GM12878 (cell line): ENCODE measurements at regions not wholly inside any gene's neighbourhood (a gene's known extent, or its start where the extent isn't known, plus 50 kb on each side); places are given as distances from the start of the nearest gene placed in this dataset.

ENCODE experiments used
- ATAC-seq: fragments of 200-7000 bp; cut with Tn5 transposase; 3 replicates; pipeline ENCODE4 v1.9.1; 2020; ENCODE audit warnings: mild to moderate bottlenecking, moderate library complexity
- BruUV-seq: library from RNA; stranded (reverse); fragments of 400-500 nt; replicated peaks from 2 replicates; lab custom pipeline; 2021; lab: Mats Ljungman, UMichigan
- CTCF ChIA-PET: fragments of 300-600 bp; sonication (Branson Sonifier 250); formaldehyde crosslinking; extraction: SDS; loops from one replicate; lab custom pipeline; 2021; ENCODE audit warnings: inconsistent platforms; lab: Yijun Ruan, JAX
- POLR2A ChIA-PET: fragments of 350-600 bp; formaldehyde crosslinking; extraction: SDS; loops from one replicate; lab custom pipeline; 2021; ENCODE audit warnings: inconsistent platforms; lab: Charles Lee
- RAD21 ChIA-PET: fragments of 300-600 bp; sonication (Branson Sonifier 250); formaldehyde crosslinking; loops from one replicate; lab custom pipeline; 2023; ENCODE audit warnings: antibody characterized with exemption; ENCODE audit not compliant: unreplicated experiment; lab: Charles Lee
- SMC1A ChIA-PET: fragments of 300-600 bp; sonication (Branson Sonifier 250); formaldehyde crosslinking; loops from one replicate; lab custom pipeline; 2023; ENCODE audit not compliant: unreplicated experiment, uncharacterized antibody; lab: Charles Lee
- DNase-seq: peaks from one replicate; pipeline ENCODE4 v3.0.0-alpha.2; 2011; ENCODE audit warnings: low read depth, low spot score
- FAIRE-seq: peaks from 3 replicates; lab custom pipeline; 2011; peaks lifted over from hg19 to GRCh38; lab: Jason Lieb, UNC
- H2AFZ ChIP-seq: 2 replicates; pipeline ENCODE4 v1.6.0; 2011; ENCODE audit warnings: low read depth, low read length, control low read depth; ENCODE audit not compliant: control insufficient read depth
- H3K27ac ChIP-seq: 2 replicates; pipeline ENCODE4 v1.5.1; 2011; ENCODE audit warnings: control low read depth; ENCODE audit not compliant: control insufficient read depth, insufficient read depth
- H3K27me3 ChIP-seq, 2 experiments: replicated peaks in 1 of 2; 2 replicates each; pipeline versions ENCODE4 v1.6.0 to v1.6.1; 2011; ENCODE audit warnings: low read length in 1 of 2; ENCODE audit not compliant: control insufficient read depth in 2 of 2, insufficient read depth in 2 of 2
- H3K36me3 ChIP-seq, 2 experiments: 2 replicates each; pipeline ENCODE4 v1.5.1; 2011; ENCODE audit warnings: low read length in 1 of 2; ENCODE audit not compliant: control insufficient read depth in 2 of 2, insufficient read depth in 2 of 2
- H3K4me1 ChIP-seq: 2 replicates; pipeline ENCODE4 v1.6.1; 2011; ENCODE audit warnings: mild to moderate bottlenecking, low read length, moderate library complexity, mixed read lengths; ENCODE audit not compliant: control insufficient read depth, insufficient read depth
- H3K4me2 ChIP-seq: 2 replicates; pipeline ENCODE4 v1.6.0; 2011; ENCODE audit warnings: control low read depth; ENCODE audit not compliant: control insufficient read depth, insufficient read depth
- H3K4me3 ChIP-seq: fragments of 200-600 bp; sonication (generic); 2 replicates; pipeline ENCODE4 v1.5.1; 2016
- H3K79me2 ChIP-seq: 2 replicates; pipeline ENCODE4 v1.6.0; 2011; ENCODE audit warnings: low read length; ENCODE audit not compliant: control insufficient read depth, insufficient read depth
- H3K9ac ChIP-seq: 2 replicates; pipeline ENCODE4 v1.8.0; 2011; ENCODE audit warnings: low read length, control low read depth, mixed read lengths; ENCODE audit not compliant: control insufficient read depth, insufficient read depth
- H3K9me3 ChIP-seq: replicated peaks from 3 replicates; pipeline ENCODE4 v1.5.1; 2011; ENCODE audit warnings: mild to moderate bottlenecking, low read length; ENCODE audit not compliant: control insufficient read depth, insufficient read depth
- H4K20me1 ChIP-seq: 2 replicates; pipeline ENCODE4 v1.6.0; 2011; ENCODE audit not compliant: control insufficient read depth, insufficient read depth
- ETV6 ChIP-seq, 2 experiments: fragments of 450-650 bp in 1 of 2; IDR thresholded peaks in 1 of 2; conservative IDR thresholded peaks in 1 of 2; 2 replicates each; pipeline ENCODE4 v1.6.1; 2014; ENCODE audit warnings: antibody characterized with exemption in 1 of 2, borderline replicate concordance in 1 of 2, low read depth in 1 of 2, mild to moderate bottlenecking in 1 of 2, moderate library complexity in 1 of 2
- JUND ChIP-seq: IDR thresholded peaks from 2 replicates; pipeline ENCODE4 v1.6.1; 2012; ENCODE audit warnings: low read depth, mild to moderate bottlenecking, low read length, improper control_type of control experiment, moderate library complexity
- NBN ChIP-seq: fragments of 450-650 bp; IDR thresholded peaks from 2 replicates; pipeline ENCODE4 v1.6.1; 2016
- NRF1 ChIP-seq: conservative IDR thresholded peaks from 2 replicates; pipeline ENCODE4 v1.6.1; 2011; ENCODE audit warnings: mild to moderate bottlenecking, low read depth, low read length, improper control_type of control experiment
- SKIL ChIP-seq: fragments of 450-650 bp; IDR thresholded peaks from 2 replicates; pipeline ENCODE4 v1.6.1; 2017; ENCODE audit warnings: mild to moderate bottlenecking, low read depth, inconsistent platforms; ENCODE audit not compliant: poor library complexity, severe bottlenecking
- SMARCA5 ChIP-seq: fragments of 450-650 bp; IDR thresholded peaks from 2 replicates; pipeline ENCODE4 v1.6.1; 2017; ENCODE audit warnings: mild to moderate bottlenecking
- TCF12 ChIP-seq: IDR thresholded peaks from 2 replicates; pipeline ENCODE4 v1.6.1; 2011; ENCODE audit warnings: low read depth, mild to moderate bottlenecking, low read length
- USF1 ChIP-seq: IDR thresholded peaks from 2 replicates; pipeline ENCODE4 v1.6.1; 2011; ENCODE audit warnings: borderline replicate concordance, low read depth, mild to moderate bottlenecking, moderate library complexity, mixed read lengths, low read length; ENCODE audit not compliant: insufficient read depth; ENCODE audit errors: extremely low read length
- ZNF384 ChIP-seq: IDR thresholded peaks from 2 replicates; pipeline ENCODE4 v1.6.1; 2012; ENCODE audit warnings: low read depth, mild to moderate bottlenecking, low read length, improper control_type of control experiment, borderline replicate concordance
- in situ Hi-C: fragments of 300-500 bp; cut with MboI; formaldehyde crosslinking; loops from 9 replicates; pipeline ENCODE4 v1.14.3; 2018; ENCODE audit warnings: mixed read lengths
- intact Hi-C: fragments of 100-400 bp; cut with micrococcal nuclease; formaldehyde crosslinking; loops from one replicate; pipeline ENCODE4 v1.14.2; 2022; ENCODE audit not compliant: unreplicated experiment
- TF ChIP-seq, protein P1 (sequence below): fragments of 450-650 bp; conservative IDR thresholded peaks from 2 replicates; pipeline ENCODE4 v1.6.1; 2017; ENCODE audit warnings: mild to moderate bottlenecking, moderate library complexity
- TF ChIP-seq, protein P2 (sequence below): IDR thresholded peaks from 2 replicates; pipeline ENCODE4 v1.6.1; 2012; ENCODE audit warnings: improper control_type of control experiment, low read depth, low read length; ENCODE audit not compliant: insufficient replicate concordance

DNA sequence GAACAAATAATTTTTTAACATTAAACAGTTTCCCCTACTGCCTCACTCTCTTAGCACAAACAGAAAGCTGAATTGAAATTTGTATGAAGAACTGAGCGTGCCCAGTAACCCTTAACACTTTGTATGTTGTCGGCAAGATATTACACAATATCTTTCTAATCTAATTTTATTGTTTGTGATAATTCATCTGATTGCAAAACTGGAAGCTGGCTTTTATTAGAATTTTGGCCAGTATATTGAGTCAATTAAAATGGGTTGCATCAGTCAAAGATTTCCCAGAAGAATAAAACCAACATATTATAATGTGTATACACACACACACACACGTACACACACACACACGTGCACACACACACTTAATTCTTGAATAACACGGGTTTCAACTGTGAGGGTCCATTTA is 2332.1 kb downstream of the PCDH7 start (continued):
- no peak for TF ChIP-seq USF1
- TF ChIP-seq, all 136 proteins: peak for 0

GRCh38 chr4:33054161-33054560 is 2334.0 kb downstream of the PCDH7 start:
- ChIA-PET SMC1A (no interaction called here), POLR2A (no interaction called here), RAD21 (no interaction called here), CTCF (no interaction called here)
- FAIRE-seq: no peak
- ATAC-seq: no peak
- H3K9ac ChIP-seq: no peak overlapping the region
- H3K79me2 ChIP-seq: no peaks in the 10 kb centered on the region
- no peaks in the 10 kb centered on the region for H3K9me3 ChIP-seq
- no TSS peak for BruUV-seq
- no peaks in the 10 kb centered on the region for H3K27me3 ChIP-seq
- no peak overlapping the region for H2AFZ ChIP-seq
- H3K4me1 ChIP-seq: no peaks in the 10 kb centered on the region
- DNase-seq: no peak
- no peaks in the 10 kb centered on the region for H3K36me3 ChIP-seq
- H3K4me2 ChIP-seq: no peak overlapping the region
- intact Hi-C loops: no loop called here
- TF ChIP-seq SMARCA5 (no peak), SKIL (no peak), ZNF384 (no peak), NBN (no peak), TCF12 (no peak), NRF1 (no peak), ETV6 (conservative IDR thresholded peaks at IDR 0.05 in 1 of 2, IDR thresholded peaks at IDR 0.05 in 1 of 2; ENCODE audit: borderline replicate concordance in 1 of 2, low read depth in 1 of 2) (no peak), JUND (no peak)
- TF ChIP-seq, protein P1, sequence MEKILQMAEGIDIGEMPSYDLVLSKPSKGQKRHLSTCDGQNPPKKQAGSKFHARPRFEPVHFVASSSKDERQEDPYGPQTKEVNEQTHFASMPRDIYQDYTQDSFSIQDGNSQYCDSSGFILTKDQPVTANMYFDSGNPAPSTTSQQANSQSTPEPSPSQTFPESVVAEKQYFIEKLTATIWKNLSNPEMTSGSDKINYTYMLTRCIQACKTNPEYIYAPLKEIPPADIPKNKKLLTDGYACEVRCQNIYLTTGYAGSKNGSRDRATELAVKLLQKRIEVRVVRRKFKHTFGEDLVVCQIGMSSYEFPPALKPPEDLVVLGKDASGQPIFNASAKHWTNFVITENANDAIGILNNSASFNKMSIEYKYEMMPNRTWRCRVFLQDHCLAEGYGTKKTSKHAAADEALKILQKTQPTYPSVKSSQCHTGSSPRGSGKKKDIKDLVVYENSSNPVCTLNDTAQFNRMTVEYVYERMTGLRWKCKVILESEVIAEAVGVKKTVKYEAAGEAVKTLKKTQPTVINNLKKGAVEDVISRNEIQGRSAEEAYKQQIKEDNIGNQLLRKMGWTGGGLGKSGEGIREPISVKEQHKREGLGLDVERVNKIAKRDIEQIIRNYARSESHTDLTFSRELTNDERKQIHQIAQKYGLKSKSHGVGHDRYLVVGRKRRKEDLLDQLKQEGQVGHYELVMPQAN: no peak
- TF ChIP-seq, protein P2, sequence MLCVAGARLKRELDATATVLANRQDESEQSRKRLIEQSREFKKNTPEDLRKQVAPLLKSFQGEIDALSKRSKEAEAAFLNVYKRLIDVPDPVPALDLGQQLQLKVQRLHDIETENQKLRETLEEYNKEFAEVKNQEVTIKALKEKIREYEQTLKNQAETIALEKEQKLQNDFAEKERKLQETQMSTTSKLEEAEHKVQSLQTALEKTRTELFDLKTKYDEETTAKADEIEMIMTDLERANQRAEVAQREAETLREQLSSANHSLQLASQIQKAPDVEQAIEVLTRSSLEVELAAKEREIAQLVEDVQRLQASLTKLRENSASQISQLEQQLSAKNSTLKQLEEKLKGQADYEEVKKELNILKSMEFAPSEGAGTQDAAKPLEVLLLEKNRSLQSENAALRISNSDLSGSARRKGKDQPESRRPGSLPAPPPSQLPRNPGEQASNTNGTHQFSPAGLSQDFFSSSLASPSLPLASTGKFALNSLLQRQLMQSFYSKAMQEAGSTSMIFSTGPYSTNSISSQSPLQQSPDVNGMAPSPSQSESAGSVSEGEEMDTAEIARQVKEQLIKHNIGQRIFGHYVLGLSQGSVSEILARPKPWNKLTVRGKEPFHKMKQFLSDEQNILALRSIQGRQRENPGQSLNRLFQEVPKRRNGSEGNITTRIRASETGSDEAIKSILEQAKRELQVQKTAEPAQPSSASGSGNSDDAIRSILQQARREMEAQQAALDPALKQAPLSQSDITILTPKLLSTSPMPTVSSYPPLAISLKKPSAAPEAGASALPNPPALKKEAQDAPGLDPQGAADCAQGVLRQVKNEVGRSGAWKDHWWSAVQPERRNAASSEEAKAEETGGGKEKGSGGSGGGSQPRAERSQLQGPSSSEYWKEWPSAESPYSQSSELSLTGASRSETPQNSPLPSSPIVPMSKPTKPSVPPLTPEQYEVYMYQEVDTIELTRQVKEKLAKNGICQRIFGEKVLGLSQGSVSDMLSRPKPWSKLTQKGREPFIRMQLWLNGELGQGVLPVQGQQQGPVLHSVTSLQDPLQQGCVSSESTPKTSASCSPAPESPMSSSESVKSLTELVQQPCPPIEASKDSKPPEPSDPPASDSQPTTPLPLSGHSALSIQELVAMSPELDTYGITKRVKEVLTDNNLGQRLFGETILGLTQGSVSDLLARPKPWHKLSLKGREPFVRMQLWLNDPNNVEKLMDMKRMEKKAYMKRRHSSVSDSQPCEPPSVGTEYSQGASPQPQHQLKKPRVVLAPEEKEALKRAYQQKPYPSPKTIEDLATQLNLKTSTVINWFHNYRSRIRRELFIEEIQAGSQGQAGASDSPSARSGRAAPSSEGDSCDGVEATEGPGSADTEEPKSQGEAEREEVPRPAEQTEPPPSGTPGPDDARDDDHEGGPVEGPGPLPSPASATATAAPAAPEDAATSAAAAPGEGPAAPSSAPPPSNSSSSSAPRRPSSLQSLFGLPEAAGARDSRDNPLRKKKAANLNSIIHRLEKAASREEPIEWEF: no peak
- TF ChIP-seq, all 136 proteins: peak for 0
- H3K27ac ChIP-seq: no peak overlapping the region
- no peak overlapping the region for H3K4me3 ChIP-seq
- H4K20me1 ChIP-seq: no peaks in the 10 kb centered on the region
- in situ Hi-C loops: no loop called here
